ENCODE measurements at regions not wholly inside any gene's neighbourhood (a gene's known extent, or its start where the extent isn't known, plus 50 kb on each side); places are given as distances from the start of the nearest gene placed in this dataset.

GRCh38 chr5:35285435-35285834, 55.1 kb upstream of the PRLR start:
- no peak overlapping the region for H3K23ac ChIP-seq (ENCODE audit: low read depth, low read length)
- no peak overlapping the region for H4K5ac ChIP-seq (ENCODE audit: low read depth, low read length)
- no peaks in the 10 kb centered on the region for H3K36me3 ChIP-seq (ENCODE audit: control insufficient read depth, insufficient read depth, low read length)
- no peak overlapping the region for H3K4me3 ChIP-seq (ENCODE audit: insufficient read depth, low read depth, low read length)
- POLR2A ChIA-PET (ENCODE audit: unreplicated experiment) = no interaction called here
- no peak overlapping the region for H3K14ac ChIP-seq (replicated peaks; ENCODE audit: low read depth, low read length)
- no peak overlapping the region for H4K91ac ChIP-seq (ENCODE audit: insufficient read depth, low read depth, low read length)
- ATAC-seq (ENCODE audit: low read depth) (no peak), DNase-seq (no peak)
- H3K4me1 ChIP-seq (ENCODE audit: control insufficient read depth, insufficient read depth, low read length) = no peaks in the 10 kb centered on the region
- no peak overlapping the region for H3K4ac ChIP-seq (ENCODE audit: low read depth, low read length)
- H2BK15ac ChIP-seq (ENCODE audit: low read depth, low read length) = no peak overlapping the region
- dilution Hi-C loops (cut with HindIII; ENCODE audit: low sequenced_read_pairs, unreplicated experiment) (no loop called here), intact Hi-C loops (cut with micrococcal nuclease) (no loop called here), in situ Hi-C loops (cut with MboI; ENCODE audit: low sequenced_read_pairs) (no loop called here)
- H2BK120ac ChIP-seq (ENCODE audit: low read depth, low read length) = no peak overlapping the region
- no peak overlapping the region for H4K8ac ChIP-seq (ENCODE audit: low read depth in 2 of 2, low read length in 2 of 2)
- no peaks in the 10 kb centered on the region for H3K79me1 ChIP-seq (ENCODE audit: low read depth in 1 of 2, low read length in 2 of 2)
- H3K9me3 ChIP-seq (ENCODE audit: control insufficient read depth, insufficient read depth, low read length) = no peaks in the 10 kb centered on the region
- no peak overlapping the region for H3K4me2 ChIP-seq (ENCODE audit: low read depth, low read length)
- no peak overlapping the region for H3K27ac ChIP-seq (ENCODE audit: insufficient read depth, low read length)
- WGBS, 2 experiments (ENCODE audit: extremely low coverage in 2 of 2, insufficient read length in 1 of 2) = no CpG with 5 or more reads among the region's 3 CpGs
- H2AK5ac ChIP-seq (ENCODE audit: low read depth, low read length) = no peak overlapping the region
- H2BK5ac ChIP-seq (ENCODE audit: low read depth, low read length, poor library complexity, severe bottlenecking) = no peak overlapping the region
- TF ChIP-seq BHLHE40 (IDR thresholded peaks at IDR 0.05; ENCODE audit: low read depth, low read length) = no peak
- no peak for TF ChIP-seq RAD21 (IDR thresholded peaks at IDR 0.05; ENCODE audit: low read length)
- no peak for TF ChIP-seq POLR2A (IDR thresholded peaks at IDR 0.05; ENCODE audit: low read depth, low read length)
- no peak for TF ChIP-seq SMC3 (IDR thresholded peaks at IDR 0.05; ENCODE audit: low read depth, low read length)
- TF ChIP-seq ELK1 (IDR thresholded peaks at IDR 0.05; ENCODE audit: borderline replicate concordance, low read depth, low read length) = no peak
- no peak for TF ChIP-seq NFE2L2 (IDR thresholded peaks at IDR 0.05; ENCODE audit: low read depth, low read length)
- no peak for TF ChIP-seq MAZ (IDR thresholded peaks at IDR 0.05; ENCODE audit: borderline replicate concordance, low read depth, low read length)
- TF ChIP-seq, protein P1, sequence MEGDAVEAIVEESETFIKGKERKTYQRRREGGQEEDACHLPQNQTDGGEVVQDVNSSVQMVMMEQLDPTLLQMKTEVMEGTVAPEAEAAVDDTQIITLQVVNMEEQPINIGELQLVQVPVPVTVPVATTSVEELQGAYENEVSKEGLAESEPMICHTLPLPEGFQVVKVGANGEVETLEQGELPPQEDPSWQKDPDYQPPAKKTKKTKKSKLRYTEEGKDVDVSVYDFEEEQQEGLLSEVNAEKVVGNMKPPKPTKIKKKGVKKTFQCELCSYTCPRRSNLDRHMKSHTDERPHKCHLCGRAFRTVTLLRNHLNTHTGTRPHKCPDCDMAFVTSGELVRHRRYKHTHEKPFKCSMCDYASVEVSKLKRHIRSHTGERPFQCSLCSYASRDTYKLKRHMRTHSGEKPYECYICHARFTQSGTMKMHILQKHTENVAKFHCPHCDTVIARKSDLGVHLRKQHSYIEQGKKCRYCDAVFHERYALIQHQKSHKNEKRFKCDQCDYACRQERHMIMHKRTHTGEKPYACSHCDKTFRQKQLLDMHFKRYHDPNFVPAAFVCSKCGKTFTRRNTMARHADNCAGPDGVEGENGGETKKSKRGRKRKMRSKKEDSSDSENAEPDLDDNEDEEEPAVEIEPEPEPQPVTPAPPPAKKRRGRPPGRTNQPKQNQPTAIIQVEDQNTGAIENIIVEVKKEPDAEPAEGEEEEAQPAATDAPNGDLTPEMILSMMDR (conservative IDR thresholded peaks at IDR 0.05; ENCODE audit: low read depth, low read length) = no peak
- no peaks in the 10 kb centered on the region for H3K27me3 ChIP-seq (ENCODE audit: control insufficient read depth, insufficient read depth, low read length)
- H4K20me1 ChIP-seq (ENCODE audit: insufficient read depth, low read length) = no peaks in the 10 kb centered on the region
- no peak overlapping the region for H3K9ac ChIP-seq (ENCODE audit: low read depth, low read length)
- H2AFZ ChIP-seq (replicated peaks; ENCODE audit: low read length, poor library complexity) = no peak overlapping the region
- no peak overlapping the region for H2BK20ac ChIP-seq (ENCODE audit: low read depth, low read length)
- BruUV-seq (replicated peaks) = no TSS peak
- H3K18ac ChIP-seq (ENCODE audit: low read depth, low read length) = no peak overlapping the region
- CTCF ChIA-PET = no interaction called here
- H3K9me1 ChIP-seq (ENCODE audit: insufficient read depth, low read length) = no peaks in the 10 kb centered on the region
- H2AK9ac ChIP-seq (replicated peaks; ENCODE audit: low read depth, low read length, poor library complexity) = no peak overlapping the region
- no peak overlapping the region for H3K56ac ChIP-seq (ENCODE audit: extremely low read depth, insufficient read depth, low read length)

Measured in IMR-90 (cell line).